Hepatocyte (in vitro differentiated cells): ENCODE measurements at regions not wholly inside any gene's neighbourhood (a gene's known extent, or its start where the extent isn't known, plus 50 kb on each side); places are given as distances from the start of the nearest gene placed in this dataset.

Experiments
- DNase-seq: peaks from one replicate; pipeline ENCODE4 v3.0.0-alpha.2; 2016; ENCODE audit warnings: low spot score
- H2AFZ ChIP-seq: fragments of 200-600 bp; sonication (generic); 2 replicates; pipeline ENCODE4 v1.6.0; 2016; ENCODE audit warnings: antibody characterized with exemption, mild to moderate bottlenecking
- H3K27ac ChIP-seq: fragments of 200-600 bp; sonication (generic); 2 replicates; pipeline ENCODE4 v1.5.1; 2016; ENCODE audit warnings: mild to moderate bottlenecking
- H3K27me3 ChIP-seq: fragments of 200-600 bp; sonication (generic); 2 replicates; pipeline ENCODE4 v1.6.1; 2016
- H3K36me3 ChIP-seq: fragments of 200-600 bp; sonication (generic); replicated peaks from 2 replicates; pipeline ENCODE4 v1.5.1; 2016; ENCODE audit warnings: low read depth; ENCODE audit not compliant: insufficient read depth
- H3K4me1 ChIP-seq: fragments of 200-600 bp; sonication (generic); 2 replicates; pipeline ENCODE4 v1.5.1; 2016; ENCODE audit warnings: mild to moderate bottlenecking, moderate library complexity; ENCODE audit not compliant: insufficient read depth
- H3K4me2 ChIP-seq: fragments of 200-600 bp; sonication (generic); 2 replicates; pipeline ENCODE4 v1.6.0; 2016
- H3K4me3 ChIP-seq: fragments of 200-600 bp; sonication (generic); 2 replicates; pipeline ENCODE4 v1.5.1; 2016; ENCODE audit warnings: mild to moderate bottlenecking
- H3K79me2 ChIP-seq: fragments of 200-600 bp; sonication (generic); 2 replicates; pipeline ENCODE4 v1.6.0; 2017; ENCODE audit warnings: mild to moderate bottlenecking
- H3K9me2 ChIP-seq: fragments of 200-600 bp; sonication (generic); replicated peaks from 2 replicates; pipeline ENCODE4 v1.6.0; 2017; ENCODE audit warnings: mild to moderate bottlenecking; ENCODE audit not compliant: insufficient read depth
- H3K9me3 ChIP-seq: fragments of 200-600 bp; sonication (generic); 2 replicates; pipeline ENCODE4 v1.5.1; 2016; ENCODE audit warnings: low read depth, mild to moderate bottlenecking
- H4K20me1 ChIP-seq: fragments of 200-600 bp; sonication (generic); 2 replicates; pipeline ENCODE4 v1.6.0; 2016; ENCODE audit warnings: mild to moderate bottlenecking; ENCODE audit not compliant: insufficient read depth, poor library complexity, severe bottlenecking
- EZH2 ChIP-seq: fragments of 200-600 bp; sonication (generic); IDR thresholded peaks from 2 replicates; pipeline ENCODE4 v1.6.1; 2016; ENCODE audit warnings: antibody characterized with exemption, mild to moderate bottlenecking, borderline replicate concordance
- EZH2phosphoT487 ChIP-seq: fragments of 200-600 bp; sonication (generic); IDR thresholded peaks from one replicate; pipeline ENCODE4 v1.6.1; 2018; ENCODE audit warnings: antibody characterized with exemption, mild to moderate bottlenecking, low read depth, moderate library complexity; ENCODE audit not compliant: unreplicated experiment, severe bottlenecking
- WGBS: methylation state at CpG from one replicate; pipeline ENCODE4 v1.1.6; 2016; ENCODE audit warnings: low lambda C conversion rate; ENCODE audit errors: missing lambda C conversion rate; 5-methylcytosine and 5-hydroxymethylcytosine counted together
- TF ChIP-seq, protein P1 (sequence below): fragments of 200-600 bp; sonication (generic); IDR thresholded peaks from 2 replicates; pipeline ENCODE4 v1.5.1; 2016; ENCODE audit warnings: antibody characterized with exemption, mild to moderate bottlenecking; ENCODE audit not compliant: poor library complexity

DNA sequence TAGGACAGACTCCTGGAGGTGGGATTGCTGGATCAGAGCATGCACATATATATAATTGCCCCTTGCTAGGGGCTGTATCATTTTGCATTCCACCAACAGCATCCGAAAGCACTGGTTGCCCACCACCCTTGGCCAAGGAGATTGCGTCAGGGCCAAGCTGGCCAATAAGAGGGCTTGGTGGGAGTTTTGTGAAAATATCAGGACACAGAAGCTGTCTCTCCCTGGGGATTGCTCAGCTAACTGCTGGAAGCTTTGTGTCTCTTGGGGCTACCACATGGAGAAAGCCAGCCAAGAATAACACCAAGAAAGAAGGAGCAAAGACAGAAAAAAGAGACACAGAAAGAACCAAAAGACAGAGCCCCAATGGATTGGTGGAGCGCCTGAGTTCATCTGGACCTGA, 90.6 kb upstream of the RALGAPA2 start:
- Histone ChIP-seq H4K20me1 (no peaks in the 10 kb centered on the region), H3K4me2 (no peak overlapping the region), H2AFZ (no peak overlapping the region), H3K4me3 (no peak overlapping the region), H3K9me2 (no peaks in the 10 kb centered on the region), H3K79me2 (no peaks in the 10 kb centered on the region), H3K27me3 (no peaks in the 10 kb centered on the region), H3K9me3 (no peaks in the 10 kb centered on the region), H3K36me3 (no peaks in the 10 kb centered on the region), H3K27ac (no peak overlapping the region), H3K4me1 (no peaks in the 10 kb centered on the region)
- WGBS: 96% methylated on average over 3 of the region's 3 CpGs
- TF ChIP-seq EZH2 (no peak), EZH2phosphoT487 (no peak)
- TF ChIP-seq, protein P1, sequence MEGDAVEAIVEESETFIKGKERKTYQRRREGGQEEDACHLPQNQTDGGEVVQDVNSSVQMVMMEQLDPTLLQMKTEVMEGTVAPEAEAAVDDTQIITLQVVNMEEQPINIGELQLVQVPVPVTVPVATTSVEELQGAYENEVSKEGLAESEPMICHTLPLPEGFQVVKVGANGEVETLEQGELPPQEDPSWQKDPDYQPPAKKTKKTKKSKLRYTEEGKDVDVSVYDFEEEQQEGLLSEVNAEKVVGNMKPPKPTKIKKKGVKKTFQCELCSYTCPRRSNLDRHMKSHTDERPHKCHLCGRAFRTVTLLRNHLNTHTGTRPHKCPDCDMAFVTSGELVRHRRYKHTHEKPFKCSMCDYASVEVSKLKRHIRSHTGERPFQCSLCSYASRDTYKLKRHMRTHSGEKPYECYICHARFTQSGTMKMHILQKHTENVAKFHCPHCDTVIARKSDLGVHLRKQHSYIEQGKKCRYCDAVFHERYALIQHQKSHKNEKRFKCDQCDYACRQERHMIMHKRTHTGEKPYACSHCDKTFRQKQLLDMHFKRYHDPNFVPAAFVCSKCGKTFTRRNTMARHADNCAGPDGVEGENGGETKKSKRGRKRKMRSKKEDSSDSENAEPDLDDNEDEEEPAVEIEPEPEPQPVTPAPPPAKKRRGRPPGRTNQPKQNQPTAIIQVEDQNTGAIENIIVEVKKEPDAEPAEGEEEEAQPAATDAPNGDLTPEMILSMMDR: no peak
- DNase-seq: no peak

DNA sequence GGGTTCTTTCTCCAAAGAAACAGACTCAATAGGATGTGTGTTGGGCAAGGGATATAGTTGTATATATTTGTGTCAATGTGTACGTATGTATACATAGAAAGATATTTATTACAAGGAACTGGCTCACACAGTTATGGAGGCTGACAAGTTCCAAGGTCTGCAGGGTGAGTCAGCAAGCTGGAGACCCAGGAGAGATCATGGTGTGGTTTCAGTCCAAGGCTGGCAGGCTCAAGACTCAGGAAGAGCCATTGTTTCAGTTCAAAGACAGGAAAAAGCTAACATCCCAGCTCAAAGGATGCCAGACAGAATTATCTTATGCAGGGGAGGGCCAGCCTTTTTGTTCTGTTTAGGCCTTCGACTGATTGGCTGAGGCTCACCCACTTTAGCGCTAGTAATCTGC, 89.9 kb upstream of the RALGAPA2 start:
- Histone ChIP-seq H3K4me1 (no peaks in the 10 kb centered on the region), H3K9me2 (no peaks in the 10 kb centered on the region), H3K4me2 (no peak overlapping the region), H3K79me2 (no peaks in the 10 kb centered on the region), H4K20me1 (no peaks in the 10 kb centered on the region), H3K27me3 (no peaks in the 10 kb centered on the region), H2AFZ (no peak overlapping the region), H3K36me3 (no peaks in the 10 kb centered on the region), H3K9me3 (no peaks in the 10 kb centered on the region), H3K27ac (no peak overlapping the region), H3K4me3 (no peak overlapping the region)
- WGBS: 84% methylated on average over 3 of the region's 3 CpGs
- no peak for DNase-seq
- TF ChIP-seq EZH2 (no peak), EZH2phosphoT487 (no peak)
- TF ChIP-seq, protein P1: no peak

DNA sequence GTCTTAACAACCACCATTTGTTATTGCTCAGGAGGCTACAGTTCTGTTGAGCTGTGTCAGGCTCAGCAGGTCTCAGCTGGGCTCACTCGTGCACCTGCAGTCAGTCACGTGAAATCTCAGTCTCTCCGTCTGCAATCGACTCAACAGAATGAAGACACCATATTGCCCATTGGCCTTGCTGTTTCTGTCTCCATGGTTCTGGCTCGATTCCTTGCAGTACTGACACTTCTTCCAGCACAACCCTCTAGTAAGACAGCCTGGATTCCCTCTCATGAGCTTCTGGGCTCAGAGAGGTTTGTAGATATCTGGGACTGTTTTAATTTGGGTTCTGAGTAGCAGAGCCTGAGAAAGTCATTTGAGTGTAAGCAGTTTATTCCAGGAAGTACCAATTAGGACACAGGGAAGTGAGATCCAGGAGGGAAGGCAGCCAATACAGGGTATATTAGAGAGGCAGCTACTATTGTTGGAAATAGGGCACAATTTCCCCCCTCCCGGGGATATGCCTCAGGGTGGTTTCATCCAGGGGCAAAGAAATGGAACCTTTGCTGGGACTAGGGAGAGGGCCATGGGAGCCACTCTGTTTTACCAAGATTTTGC, 87.4 kb upstream of the RALGAPA2 start:
- Histone ChIP-seq H3K9me3 (no peaks in the 10 kb centered on the region), H4K20me1 (no peaks in the 10 kb centered on the region), H2AFZ (no peak overlapping the region), H3K27ac (no peak overlapping the region), H3K4me2 (no peak overlapping the region), H3K4me3 (no peak overlapping the region), H3K9me2 (no peaks in the 10 kb centered on the region), H3K4me1 (no peaks in the 10 kb centered on the region), H3K79me2 (no peaks in the 10 kb centered on the region), H3K27me3 (no peaks in the 10 kb centered on the region), H3K36me3 (no peaks in the 10 kb centered on the region)
- DNase-seq: no peak
- 90% methylated on average over 6 of the region's 6 CpGs for WGBS
- TF ChIP-seq EZH2: no peak
- TF ChIP-seq EZH2phosphoT487: no peak
- TF ChIP-seq, protein P1: no peak
